ENCODE measurements at regions not wholly inside any gene's neighbourhood (a gene's known extent, or its start where the extent isn't known, plus 50 kb on each side); places are given as distances from the start of the nearest gene placed in this dataset.

GRCh38 chr13:22489771-22490170 is 691.0 kb upstream of the SGCG start:
- TF ChIP-seq, protein P1, sequence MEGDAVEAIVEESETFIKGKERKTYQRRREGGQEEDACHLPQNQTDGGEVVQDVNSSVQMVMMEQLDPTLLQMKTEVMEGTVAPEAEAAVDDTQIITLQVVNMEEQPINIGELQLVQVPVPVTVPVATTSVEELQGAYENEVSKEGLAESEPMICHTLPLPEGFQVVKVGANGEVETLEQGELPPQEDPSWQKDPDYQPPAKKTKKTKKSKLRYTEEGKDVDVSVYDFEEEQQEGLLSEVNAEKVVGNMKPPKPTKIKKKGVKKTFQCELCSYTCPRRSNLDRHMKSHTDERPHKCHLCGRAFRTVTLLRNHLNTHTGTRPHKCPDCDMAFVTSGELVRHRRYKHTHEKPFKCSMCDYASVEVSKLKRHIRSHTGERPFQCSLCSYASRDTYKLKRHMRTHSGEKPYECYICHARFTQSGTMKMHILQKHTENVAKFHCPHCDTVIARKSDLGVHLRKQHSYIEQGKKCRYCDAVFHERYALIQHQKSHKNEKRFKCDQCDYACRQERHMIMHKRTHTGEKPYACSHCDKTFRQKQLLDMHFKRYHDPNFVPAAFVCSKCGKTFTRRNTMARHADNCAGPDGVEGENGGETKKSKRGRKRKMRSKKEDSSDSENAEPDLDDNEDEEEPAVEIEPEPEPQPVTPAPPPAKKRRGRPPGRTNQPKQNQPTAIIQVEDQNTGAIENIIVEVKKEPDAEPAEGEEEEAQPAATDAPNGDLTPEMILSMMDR (IDR thresholded peaks at IDR 0.05): no peak
- TF ChIP-seq POLR2A (IDR thresholded peaks at IDR 0.05): no peak

All from testis (tissue), 2 donors.